GM12872 (cell line): ENCODE measurements at regions not wholly inside any gene's neighbourhood (a gene's known extent, or its start where the extent isn't known, plus 50 kb on each side); places are given as distances from the start of the nearest gene placed in this dataset.

ENCODE experiments used
- TF ChIP-seq, protein P1 (sequence below): IDR thresholded peaks from 3 replicates; pipeline ENCODE4 v1.5.1; 2011; ENCODE audit warnings: low read depth, mild to moderate bottlenecking, low read length, moderate library complexity; ENCODE audit not compliant: insufficient read depth

DNA sequence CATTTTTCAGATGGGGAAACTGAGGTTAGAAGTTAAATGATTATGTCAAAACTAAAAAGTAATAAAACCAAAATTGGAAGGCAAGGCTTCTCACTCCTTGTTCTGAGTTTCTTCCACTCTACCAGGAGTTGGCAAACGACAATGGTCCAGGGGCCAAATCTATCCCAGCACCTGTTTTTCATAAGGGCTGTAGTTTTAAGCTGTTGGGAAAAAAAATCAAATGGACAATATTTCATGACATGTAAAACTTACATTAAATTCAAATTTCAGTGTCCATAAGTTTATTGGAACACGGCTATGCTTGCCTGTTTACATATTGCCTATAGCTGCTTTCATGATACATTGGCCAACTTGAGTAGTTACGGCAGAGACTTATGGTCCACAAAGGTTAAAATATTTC lies 56.7 kb upstream of the TMCC3 start:
- TF ChIP-seq, protein P1, sequence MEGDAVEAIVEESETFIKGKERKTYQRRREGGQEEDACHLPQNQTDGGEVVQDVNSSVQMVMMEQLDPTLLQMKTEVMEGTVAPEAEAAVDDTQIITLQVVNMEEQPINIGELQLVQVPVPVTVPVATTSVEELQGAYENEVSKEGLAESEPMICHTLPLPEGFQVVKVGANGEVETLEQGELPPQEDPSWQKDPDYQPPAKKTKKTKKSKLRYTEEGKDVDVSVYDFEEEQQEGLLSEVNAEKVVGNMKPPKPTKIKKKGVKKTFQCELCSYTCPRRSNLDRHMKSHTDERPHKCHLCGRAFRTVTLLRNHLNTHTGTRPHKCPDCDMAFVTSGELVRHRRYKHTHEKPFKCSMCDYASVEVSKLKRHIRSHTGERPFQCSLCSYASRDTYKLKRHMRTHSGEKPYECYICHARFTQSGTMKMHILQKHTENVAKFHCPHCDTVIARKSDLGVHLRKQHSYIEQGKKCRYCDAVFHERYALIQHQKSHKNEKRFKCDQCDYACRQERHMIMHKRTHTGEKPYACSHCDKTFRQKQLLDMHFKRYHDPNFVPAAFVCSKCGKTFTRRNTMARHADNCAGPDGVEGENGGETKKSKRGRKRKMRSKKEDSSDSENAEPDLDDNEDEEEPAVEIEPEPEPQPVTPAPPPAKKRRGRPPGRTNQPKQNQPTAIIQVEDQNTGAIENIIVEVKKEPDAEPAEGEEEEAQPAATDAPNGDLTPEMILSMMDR, result no peak

DNA sequence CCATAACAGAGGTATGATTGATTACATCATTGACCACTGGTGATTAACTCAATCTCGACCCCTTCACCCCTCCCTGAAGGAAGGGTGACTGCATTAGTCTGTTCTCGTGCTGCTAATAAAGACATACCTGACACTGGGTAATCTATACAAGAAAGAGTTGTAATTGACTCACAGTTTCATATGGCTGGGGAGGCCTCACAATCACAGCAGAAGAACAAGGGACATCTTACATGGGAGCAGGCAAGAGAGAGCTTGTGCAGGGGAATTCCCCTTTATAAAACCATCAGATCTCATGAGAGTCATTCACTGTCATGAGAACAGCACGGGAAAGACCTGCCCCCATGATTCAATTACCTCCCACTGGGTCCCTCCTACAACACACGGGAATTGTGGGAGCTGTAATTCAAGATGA lies 55.9 kb upstream of the TMCC3 start:
- TF ChIP-seq, protein P1, result no peak

DNA sequence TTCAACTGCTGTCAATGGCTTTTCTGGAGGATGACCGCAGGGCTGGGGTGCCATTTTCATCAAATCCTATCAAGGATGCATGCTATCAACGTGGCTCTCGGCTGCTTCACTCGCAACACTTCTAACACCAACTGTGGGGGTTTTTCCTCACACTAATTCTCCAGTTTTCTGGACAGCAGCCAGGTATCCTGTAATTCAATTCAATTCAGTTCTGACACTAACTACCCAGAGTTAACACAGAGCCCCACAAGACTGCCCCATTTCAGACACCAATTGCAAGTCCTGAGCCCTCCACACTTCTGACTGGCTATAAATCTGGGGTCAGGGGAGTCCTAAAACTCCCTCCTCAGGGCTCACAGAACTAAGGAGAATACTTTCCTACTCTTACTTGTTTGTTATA lies 55.3 kb upstream of the TMCC3 start:
- TF ChIP-seq, protein P1, result no peak

DNA sequence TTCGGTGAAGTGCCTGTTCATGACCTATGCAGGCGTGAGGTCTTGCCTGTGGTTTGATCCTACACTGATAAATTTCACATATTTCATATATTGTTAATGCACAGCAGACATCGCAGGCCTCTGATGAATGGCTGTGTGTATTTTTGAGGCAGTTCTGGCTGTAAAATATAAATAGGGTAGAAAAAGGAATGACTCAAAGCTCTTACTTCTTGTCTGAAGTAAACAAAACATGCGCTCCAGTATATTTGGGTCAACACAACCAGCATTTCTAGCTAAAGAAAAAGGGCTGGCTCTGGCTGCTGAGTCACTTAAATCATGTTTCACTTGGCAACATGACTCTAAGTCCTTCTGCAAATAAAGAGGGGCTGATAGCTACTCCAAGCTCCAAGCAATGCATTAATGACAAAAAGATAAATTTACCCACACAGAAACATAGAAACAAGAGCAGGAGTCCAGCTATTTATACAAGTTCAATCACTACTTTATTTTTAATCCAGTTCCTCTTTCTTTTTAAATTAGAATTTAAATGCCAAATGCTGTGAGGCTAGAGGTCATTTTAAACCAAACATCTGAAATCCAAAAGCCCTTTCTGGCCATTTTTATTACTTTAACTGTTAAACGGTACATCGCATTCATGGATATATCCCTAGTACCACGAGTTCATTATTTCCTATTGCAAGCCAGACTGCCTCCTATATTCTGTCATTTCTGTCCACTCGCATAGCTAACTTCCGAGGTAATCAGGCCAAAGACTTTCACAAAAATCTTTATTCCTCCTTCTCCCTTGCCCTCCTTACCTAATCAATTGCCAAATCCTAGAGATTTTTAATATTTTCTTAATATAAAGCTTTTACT lies 54.3 kb upstream of the TMCC3 start:
- TF ChIP-seq, protein P1, result no peak

DNA sequence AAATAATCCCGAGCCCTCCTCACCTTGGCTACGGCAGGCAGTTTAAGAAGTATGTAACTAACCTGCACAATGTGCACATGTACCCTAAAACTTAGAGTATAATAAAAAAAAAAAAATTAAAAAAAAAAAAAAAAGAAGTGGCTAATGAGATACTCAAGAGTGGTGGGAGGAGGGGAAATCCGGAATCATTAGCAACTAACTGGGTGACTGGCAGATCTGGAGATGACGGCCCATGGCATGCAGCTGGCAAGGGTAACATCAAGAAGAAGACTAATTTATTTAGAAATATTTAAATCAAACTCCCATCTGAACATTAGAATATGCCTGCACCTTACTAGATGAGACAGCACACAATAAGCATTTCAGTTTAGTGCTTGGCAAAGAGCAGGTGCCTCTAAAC lies 52.3 kb upstream of the TMCC3 start:
- TF ChIP-seq, protein P1, result no peak

DNA sequence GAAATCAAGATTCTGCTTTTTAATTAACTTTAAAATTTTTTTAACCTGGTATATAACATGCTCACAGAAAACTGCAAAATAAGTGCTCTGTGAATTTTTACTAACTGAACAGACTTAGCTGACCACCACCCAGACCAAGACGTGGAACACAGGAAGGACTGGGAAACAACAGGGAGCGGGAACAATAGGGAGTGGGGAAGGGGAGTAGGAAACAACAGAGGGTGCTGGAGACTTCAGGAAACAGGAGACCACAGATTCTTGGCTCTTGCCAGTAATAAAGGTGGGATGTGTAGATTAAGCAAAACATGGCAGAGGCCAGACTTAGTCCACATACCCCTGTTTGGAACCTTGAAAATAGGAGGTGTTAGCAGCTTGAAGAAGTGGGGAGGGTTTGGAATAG lies 51.4 kb upstream of the TMCC3 start:
- TF ChIP-seq, protein P1, result no peak

DNA sequence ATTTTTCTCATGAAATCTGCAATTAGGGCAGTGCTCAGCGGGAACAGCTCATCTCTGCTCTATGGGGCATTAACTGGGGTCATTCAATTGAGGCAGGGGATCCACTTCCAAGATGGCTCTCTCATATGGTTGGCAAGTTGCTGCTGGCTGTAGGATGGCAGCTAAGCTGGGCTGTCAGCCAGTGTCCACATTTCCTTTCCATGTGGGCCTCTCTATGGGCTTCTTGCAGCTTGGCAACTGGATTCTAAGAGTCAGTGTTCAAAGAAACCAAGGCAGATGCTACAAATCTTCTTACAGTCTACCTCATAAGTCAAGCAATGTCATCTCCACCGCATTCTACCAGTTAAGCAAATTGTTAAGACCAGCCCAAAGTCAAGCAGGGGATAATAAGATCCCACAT lies 50.3 kb upstream of the TMCC3 start:
- TF ChIP-seq, protein P1, result no peak
